PC-9 (cell line): ENCODE measurements at regions not wholly inside any gene's neighbourhood (a gene's known extent, or its start where the extent isn't known, plus 50 kb on each side); places are given as distances from the start of the nearest gene placed in this dataset.

Experiments
- CTCF ChIP-seq: fragments of 200-600 bp; sonication (generic); conservative IDR thresholded peaks from 2 replicates; pipeline ENCODE4 v1.6.1; 2017; ENCODE audit warnings: mixed run types, antibody characterized with exemption, mild to moderate bottlenecking, moderate library complexity
- EZH2 ChIP-seq: fragments of 200-600 bp; sonication (generic); IDR thresholded peaks from 2 replicates; pipeline ENCODE4 v1.8.0; 2017; ENCODE audit warnings: antibody characterized with exemption, low read depth

- TF ChIP-seq CTCF: no peak
- TF ChIP-seq EZH2: no peak
Measured at GRCh38 chr3:159664006-159664405, 324.6 kb upstream of the IL12A start.
